ENCODE measurements at regions not wholly inside any gene's neighbourhood (a gene's known extent, or its start where the extent isn't known, plus 50 kb on each side); places are given as distances from the start of the nearest gene placed in this dataset.

DNA sequence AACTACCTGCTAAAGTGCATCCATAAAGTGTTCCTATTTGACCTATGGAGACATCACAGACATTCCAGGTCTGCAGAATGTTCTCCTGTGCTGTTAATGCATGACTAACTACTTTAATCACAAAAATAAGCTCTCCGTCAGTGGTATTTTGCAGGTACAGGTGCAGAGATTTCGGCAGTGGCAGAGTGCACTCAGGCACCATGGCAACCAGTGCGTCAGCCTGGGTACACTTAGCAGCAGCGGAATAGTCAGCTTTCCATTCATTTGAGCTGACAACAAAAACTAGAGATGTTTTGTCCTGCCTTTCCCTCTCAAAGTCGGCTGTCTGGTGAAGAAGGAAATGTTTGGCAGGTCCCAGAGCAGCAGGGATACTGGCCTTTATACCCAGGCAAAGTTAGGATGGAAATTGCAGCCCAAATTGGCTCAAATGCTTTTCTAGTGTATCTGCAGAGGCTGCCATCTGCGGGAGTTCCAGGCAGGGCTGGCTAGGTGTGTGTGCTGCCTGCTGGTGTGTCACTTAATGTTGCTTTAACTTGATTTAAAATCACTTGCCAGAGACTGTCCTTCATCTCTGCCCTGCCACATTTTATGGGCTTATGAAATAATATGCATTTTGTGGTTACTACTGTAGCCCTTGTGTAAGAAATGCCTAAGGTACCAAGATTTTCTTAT lies 195.8 kb downstream of the RAP2A start:
- no peak overlapping the region for H3K4me3 Mint-ChIP-seq (ENCODE audit: unreplicated experiment)
- Histone ChIP-seq H3K27me3 (ENCODE audit: insufficient read depth, low read length) (no peaks in the 10 kb centered on the region), H3K27ac (ENCODE audit: low read depth, low read length) (no peak overlapping the region), H3K4me2 (ENCODE audit: low read length) (no peak overlapping the region), H3K4me3 (ENCODE audit: insufficient read depth, low read depth, low read length) (no peak overlapping the region), H3K36me3 (ENCODE audit: insufficient read depth, low read length) (no peaks in the 10 kb centered on the region), H4K20me1 (ENCODE audit: insufficient read depth, low read length) (no peaks in the 10 kb centered on the region), H3K9ac (ENCODE audit: low read length) (no peak overlapping the region), H3K4me1 (ENCODE audit: insufficient read depth, low read length) (no peaks in the 10 kb centered on the region), H3K9me3 (ENCODE audit: insufficient read depth, low read depth, low read length) (no peaks in the 10 kb centered on the region), H3K79me2 (ENCODE audit: insufficient read depth, low read length) (no peaks in the 10 kb centered on the region), H2AFZ (ENCODE audit: low read depth, low read length) (no peak overlapping the region)
- H3K27me3 Mint-ChIP-seq (ENCODE audit: low read depth, unreplicated experiment): peaks cover 12% of the 10 kb centered on the region
- peaks cover 11% of the 10 kb centered on the region for H3K9me3 Mint-ChIP-seq (ENCODE audit: unreplicated experiment)
- TF ChIP-seq, protein P1, sequence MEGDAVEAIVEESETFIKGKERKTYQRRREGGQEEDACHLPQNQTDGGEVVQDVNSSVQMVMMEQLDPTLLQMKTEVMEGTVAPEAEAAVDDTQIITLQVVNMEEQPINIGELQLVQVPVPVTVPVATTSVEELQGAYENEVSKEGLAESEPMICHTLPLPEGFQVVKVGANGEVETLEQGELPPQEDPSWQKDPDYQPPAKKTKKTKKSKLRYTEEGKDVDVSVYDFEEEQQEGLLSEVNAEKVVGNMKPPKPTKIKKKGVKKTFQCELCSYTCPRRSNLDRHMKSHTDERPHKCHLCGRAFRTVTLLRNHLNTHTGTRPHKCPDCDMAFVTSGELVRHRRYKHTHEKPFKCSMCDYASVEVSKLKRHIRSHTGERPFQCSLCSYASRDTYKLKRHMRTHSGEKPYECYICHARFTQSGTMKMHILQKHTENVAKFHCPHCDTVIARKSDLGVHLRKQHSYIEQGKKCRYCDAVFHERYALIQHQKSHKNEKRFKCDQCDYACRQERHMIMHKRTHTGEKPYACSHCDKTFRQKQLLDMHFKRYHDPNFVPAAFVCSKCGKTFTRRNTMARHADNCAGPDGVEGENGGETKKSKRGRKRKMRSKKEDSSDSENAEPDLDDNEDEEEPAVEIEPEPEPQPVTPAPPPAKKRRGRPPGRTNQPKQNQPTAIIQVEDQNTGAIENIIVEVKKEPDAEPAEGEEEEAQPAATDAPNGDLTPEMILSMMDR (IDR thresholded peaks at IDR 0.05; ENCODE audit: insufficient read depth, low read depth, low read length): no peak
- TF ChIP-seq EZH2 (IDR thresholded peaks at IDR 0.05; ENCODE audit: insufficient read depth, low read length): no peak
- no peak for DNase-seq (ENCODE audit: low read depth)
- peaks cover 2% of the 10 kb centered on the region for H3K36me3 Mint-ChIP-seq (ENCODE audit: low read depth, unreplicated experiment)
- H3K4me1 Mint-ChIP-seq (ENCODE audit: low read depth, unreplicated experiment): no peaks in the 10 kb centered on the region
- FAIRE-seq: no peak
- H3K27ac Mint-ChIP-seq (ENCODE audit: unreplicated experiment): peak overlapping the region; percentile 27

DNA sequence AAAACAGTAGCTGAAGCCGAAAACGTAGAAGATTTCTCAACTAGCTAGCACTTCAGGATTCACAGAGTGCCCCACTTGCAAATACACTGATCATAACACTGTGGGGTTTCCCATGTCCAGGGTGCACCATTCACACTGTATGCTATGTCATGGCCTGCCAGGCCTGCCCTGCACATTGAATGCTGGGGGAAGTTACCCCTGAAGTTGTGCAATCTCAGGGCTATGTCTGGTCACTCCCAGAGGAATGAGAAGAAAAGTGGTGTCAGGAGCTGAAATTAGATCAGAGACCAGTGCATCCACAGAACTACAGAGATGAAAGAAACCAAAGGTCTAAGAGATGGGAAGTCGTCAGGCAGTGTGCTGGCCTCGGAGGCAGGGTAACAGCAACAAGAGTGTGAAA lies 196.8 kb downstream of the RAP2A start:
- H3K9me3 ChIP-seq (ENCODE audit: insufficient read depth, low read depth, low read length): no peaks in the 10 kb centered on the region
- Mint-ChIP-seq H3K27ac (ENCODE audit: unreplicated experiment) (no peak overlapping the region), H3K4me3 (ENCODE audit: unreplicated experiment) (no peak overlapping the region), H3K36me3 (ENCODE audit: low read depth, unreplicated experiment) (peaks cover 2% of the 10 kb centered on the region), H3K4me1 (ENCODE audit: low read depth, unreplicated experiment) (no peaks in the 10 kb centered on the region), H3K9me3 (ENCODE audit: unreplicated experiment) (peaks cover 11% of the 10 kb centered on the region), H3K27me3 (ENCODE audit: low read depth, unreplicated experiment) (peaks cover 6% of the 10 kb centered on the region)
- no peak overlapping the region for H3K4me3 ChIP-seq (ENCODE audit: insufficient read depth, low read depth, low read length)
- no peaks in the 10 kb centered on the region for H3K27me3 ChIP-seq (ENCODE audit: insufficient read depth, low read length)
- TF ChIP-seq, protein P1 (IDR thresholded peaks at IDR 0.05; ENCODE audit: insufficient read depth, low read depth, low read length): no peak
- no peak for TF ChIP-seq EZH2 (IDR thresholded peaks at IDR 0.05; ENCODE audit: insufficient read depth, low read length)
- no peaks in the 10 kb centered on the region for H4K20me1 ChIP-seq (ENCODE audit: insufficient read depth, low read length)
- FAIRE-seq: no peak
- no peak overlapping the region for H3K27ac ChIP-seq (ENCODE audit: low read depth, low read length)
- H3K4me2 ChIP-seq (ENCODE audit: low read length): no peak overlapping the region
- DNase-seq (ENCODE audit: low read depth): no peak
- H3K79me2 ChIP-seq (ENCODE audit: insufficient read depth, low read length): no peaks in the 10 kb centered on the region
- H3K4me1 ChIP-seq (ENCODE audit: insufficient read depth, low read length): no peaks in the 10 kb centered on the region
- H3K9ac ChIP-seq (ENCODE audit: low read length): no peak overlapping the region
- no peak overlapping the region for H2AFZ ChIP-seq (ENCODE audit: low read depth, low read length)
- H3K36me3 ChIP-seq (ENCODE audit: insufficient read depth, low read length): no peaks in the 10 kb centered on the region

DNA sequence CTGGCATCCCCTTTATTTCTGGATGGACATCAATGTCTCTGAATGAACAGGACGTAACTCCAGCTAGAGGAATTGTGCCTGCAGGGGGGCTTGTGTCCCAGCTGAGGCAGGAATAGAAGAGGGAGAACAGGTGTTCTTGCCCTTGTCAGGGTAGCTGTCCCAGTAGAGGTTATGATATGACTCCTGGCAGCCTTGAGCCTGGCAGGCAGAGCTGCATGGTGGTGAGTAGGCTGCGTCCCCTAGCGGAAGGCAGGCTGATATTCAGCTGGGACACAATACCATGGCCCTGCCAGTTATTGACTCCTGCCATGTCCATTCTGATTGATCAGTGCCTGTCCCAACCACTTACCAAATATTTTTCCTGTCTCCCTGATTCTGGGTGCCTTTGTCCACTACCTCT lies 197.2 kb downstream of the RAP2A start:
- Histone ChIP-seq H3K4me1 (ENCODE audit: insufficient read depth, low read length) (no peaks in the 10 kb centered on the region), H3K9me3 (ENCODE audit: insufficient read depth, low read depth, low read length) (no peaks in the 10 kb centered on the region), H3K27me3 (ENCODE audit: insufficient read depth, low read length) (no peaks in the 10 kb centered on the region), H2AFZ (ENCODE audit: low read depth, low read length) (no peak overlapping the region), H3K36me3 (ENCODE audit: insufficient read depth, low read length) (no peaks in the 10 kb centered on the region), H3K4me2 (ENCODE audit: low read length) (no peak overlapping the region), H3K79me2 (ENCODE audit: insufficient read depth, low read length) (no peaks in the 10 kb centered on the region), H3K9ac (ENCODE audit: low read length) (no peak overlapping the region), H4K20me1 (ENCODE audit: insufficient read depth, low read length) (no peaks in the 10 kb centered on the region), H3K27ac (ENCODE audit: low read depth, low read length) (no peak overlapping the region), H3K4me3 (ENCODE audit: insufficient read depth, low read depth, low read length) (no peak overlapping the region)
- DNase-seq (ENCODE audit: low read depth) (no peak), FAIRE-seq (no peak)
- Mint-ChIP-seq H3K9me3 (ENCODE audit: unreplicated experiment) (peaks cover 11% of the 10 kb centered on the region), H3K4me3 (ENCODE audit: unreplicated experiment) (no peak overlapping the region), H3K27ac (ENCODE audit: unreplicated experiment) (no peak overlapping the region), H3K36me3 (ENCODE audit: low read depth, unreplicated experiment) (peaks cover 2% of the 10 kb centered on the region), H3K4me1 (ENCODE audit: low read depth, unreplicated experiment) (no peaks in the 10 kb centered on the region), H3K27me3 (ENCODE audit: low read depth, unreplicated experiment) (peaks cover 5% of the 10 kb centered on the region)
- no peak for TF ChIP-seq EZH2 (IDR thresholded peaks at IDR 0.05; ENCODE audit: insufficient read depth, low read length)
- TF ChIP-seq, protein P1 (IDR thresholded peaks at IDR 0.05; ENCODE audit: insufficient read depth, low read depth, low read length): no peak
